Caco-2 (cell line): ENCODE measurements at regions not wholly inside any gene's neighbourhood (a gene's known extent, or its start where the extent isn't known, plus 50 kb on each side); places are given as distances from the start of the nearest gene placed in this dataset.

Experiments
- BruUV-seq: library from RNA; stranded (reverse); fragments of 400-500 nt; replicated peaks from 2 replicates; lab custom pipeline; 2021; lab: Mats Ljungman, UMichigan
- CTCF ChIA-PET: fragments of 300-600 bp; sonication (Branson Sonifier 250); formaldehyde crosslinking; loops from one replicate; lab custom pipeline; 2022; ENCODE audit warnings: antibody characterized with exemption; lab: Charles Lee
- POLR2A ChIA-PET: fragments of 300-600 bp; sonication (Branson Sonifier 250); formaldehyde crosslinking; loops from one replicate; lab custom pipeline; 2022; ENCODE audit warnings: antibody characterized with exemption; lab: Charles Lee
- DNase-seq, 2 experiments: peaks; one replicate each; pipeline versions ENCODE4 v3.0.0 to v3.0.0-alpha.2; 2020 to 2022
- H3K27me3 ChIP-seq: replicated peaks from 2 replicates; pipeline ENCODE4 v1.6.0; 2011; ENCODE audit warnings: low read length; ENCODE audit not compliant: control insufficient read depth, insufficient read depth
- H3K36me3 ChIP-seq: 2 replicates; pipeline ENCODE4 v1.5.1; 2011; ENCODE audit warnings: low read length; ENCODE audit not compliant: control insufficient read depth, insufficient read depth
- H3K4me1 ChIP-seq: fragments of 250-450 bp; sonication (Bioruptor Pico); 2 replicates; pipeline ENCODE4 v1.5.1; 2020; ENCODE audit warnings: mild to moderate bottlenecking
- H3K4me3 ChIP-seq: 2 replicates; pipeline ENCODE4 v1.5.1; 2011; ENCODE audit warnings: low read depth, mild to moderate bottlenecking, control low read depth, low read length
- H3K9me3 ChIP-seq: fragments of 250-450 bp; sonication (Bioruptor Pico); 2 replicates; pipeline ENCODE4 v1.5.1; 2020; ENCODE audit warnings: mild to moderate bottlenecking, moderate library complexity
- H3K27ac Mint-ChIP-seq: one replicate; pipeline ENCODE4 v1.8.0; 2022; ENCODE audit warnings: mixed read lengths; ENCODE audit not compliant: unreplicated experiment
- H3K27me3 Mint-ChIP-seq: one replicate; pipeline ENCODE4 v1.8.0; 2022; ENCODE audit warnings: mixed read lengths; ENCODE audit not compliant: insufficient read depth, unreplicated experiment
- H3K36me3 Mint-ChIP-seq: one replicate; pipeline ENCODE4 v1.8.0; 2022; ENCODE audit warnings: mild to moderate bottlenecking, mixed read lengths; ENCODE audit not compliant: insufficient read depth, unreplicated experiment
- H3K4me1 Mint-ChIP-seq: one replicate; pipeline ENCODE4 v1.8.0; 2022; ENCODE audit warnings: low read depth, mixed read lengths; ENCODE audit not compliant: unreplicated experiment
- H3K4me3 Mint-ChIP-seq: one replicate; pipeline ENCODE4 v1.8.0; 2022; ENCODE audit warnings: mild to moderate bottlenecking, moderate library complexity, mixed read lengths; ENCODE audit not compliant: unreplicated experiment
- H3K9me3 Mint-ChIP-seq: one replicate; pipeline ENCODE4 v1.8.0; 2022; ENCODE audit warnings: mixed read lengths; ENCODE audit not compliant: unreplicated experiment
- CTCF ChIP-seq, 2 experiments: fragments of 200-600 bp in 1 of 2; IDR thresholded peaks; 1 replicate in 1 of 2; 2 replicates in 1 of 2; pipeline versions ENCODE4 v1.5.1 to v1.8.0; 2011 to 2022; ENCODE audit warnings: antibody characterized with exemption in 1 of 2, control low read depth in 1 of 2, inconsistent platforms in 1 of 2, low read depth in 1 of 2, low read length in 1 of 2, mild to moderate bottlenecking in 1 of 2, moderate library complexity in 1 of 2; ENCODE audit not compliant: insufficient read depth in 1 of 2, severe bottlenecking in 1 of 2, unreplicated experiment in 1 of 2
- intact Hi-C: fragments of 100-400 bp; cut with micrococcal nuclease; formaldehyde crosslinking; loops from one replicate; pipeline ENCODE4 v1.10.0; 2022; ENCODE audit not compliant: unreplicated experiment

GRCh38 chr5:73365990-73366667 is 82.4 kb downstream of the FOXD1 start:
- DNase-seq, result no peak
- Mint-ChIP-seq H3K27me3 (no peaks in the 10 kb centered on the region), H3K9me3 (no peaks in the 10 kb centered on the region), H3K27ac (no peak overlapping the region), H3K4me1 (no peaks in the 10 kb centered on the region), H3K4me3 (no peak overlapping the region), H3K36me3 (no peaks in the 10 kb centered on the region)
- Histone ChIP-seq H3K36me3 (no peaks in the 10 kb centered on the region), H3K9me3 (no peaks in the 10 kb centered on the region), H3K27me3 (no peaks in the 10 kb centered on the region), H3K4me1 (no peaks in the 10 kb centered on the region), H3K4me3 (no peak overlapping the region)
- TF ChIP-seq CTCF (IDR thresholded peaks at IDR 0.05; ENCODE audit: insufficient read depth in 1 of 2, low read depth in 1 of 2, low read length in 1 of 2, severe bottlenecking in 1 of 2, unreplicated experiment in 1 of 2), result no peak
- BruUV-seq, result no TSS peak
- POLR2A ChIA-PET, result no interaction called here
- intact Hi-C loops, result no loop called here
- CTCF ChIA-PET, result no interaction called here

- H3K9me3 Mint-ChIP-seq, result no peaks in the 10 kb centered on the region
- Histone ChIP-seq H3K27me3 (no peaks in the 10 kb centered on the region), H3K4me1 (no peaks in the 10 kb centered on the region), H3K4me3 (no peak overlapping the region), H3K9me3 (no peaks in the 10 kb centered on the region), H3K36me3 (no peaks in the 10 kb centered on the region)
- no peaks in the 10 kb centered on the region for H3K27me3 Mint-ChIP-seq
- no peaks in the 10 kb centered on the region for H3K36me3 Mint-ChIP-seq
- intact Hi-C loops, result no loop called here
- DNase-seq, result no peak
- POLR2A ChIA-PET, result no interaction called here
- H3K4me1 Mint-ChIP-seq, result no peaks in the 10 kb centered on the region
- no peak overlapping the region for H3K27ac Mint-ChIP-seq
- no peak overlapping the region for H3K4me3 Mint-ChIP-seq
- TF ChIP-seq CTCF (IDR thresholded peaks at IDR 0.05; ENCODE audit: insufficient read depth in 1 of 2, low read depth in 1 of 2, low read length in 1 of 2, severe bottlenecking in 1 of 2, unreplicated experiment in 1 of 2), result no peak
- no TSS peak for BruUV-seq
- CTCF ChIA-PET, result interaction anchor here (0.5 to 1.1 kb wide), 2 partner anchors 28 to 75 kb away, joined by 3 to 4 read pairs; no protein-coding TSS in a partner anchor
These were observed 83.2 kb downstream of the FOXD1 start for GRCh38 chr5:73365301-73365853.

GRCh38 chr5:73363911-73364730 is 84.5 kb downstream of the FOXD1 start:
- peak in 1 of 2 experiments; percentile 16 for DNase-seq
- no peak overlapping the region for H3K4me3 Mint-ChIP-seq
- Histone ChIP-seq H3K27me3 (no peaks in the 10 kb centered on the region), H3K9me3 (no peaks in the 10 kb centered on the region), H3K4me1 (no peaks in the 10 kb centered on the region), H3K4me3 (no peak overlapping the region), H3K36me3 (no peaks in the 10 kb centered on the region)
- H3K9me3 Mint-ChIP-seq, result no peaks in the 10 kb centered on the region
- no peaks in the 10 kb centered on the region for H3K36me3 Mint-ChIP-seq
- BruUV-seq, result no TSS peak
- POLR2A ChIA-PET, result no interaction called here
- CTCF ChIA-PET, result interaction anchor here (1.4 kb wide), 1 partner anchor 148 kb away, joined by 8 read pairs; no protein-coding TSS in a partner anchor
- no peaks in the 10 kb centered on the region for H3K4me1 Mint-ChIP-seq
- intact Hi-C loops, result no loop called here
- TF ChIP-seq CTCF (IDR thresholded peaks at IDR 0.05; ENCODE audit: insufficient read depth in 1 of 2, low read depth in 1 of 2, low read length in 1 of 2, severe bottlenecking in 1 of 2, unreplicated experiment in 1 of 2), result no peak
- H3K27me3 Mint-ChIP-seq, result peaks cover 2% of the 10 kb centered on the region
- H3K27ac Mint-ChIP-seq, result peak overlapping the region; percentile 43
